ENCODE measurements at regions not wholly inside any gene's neighbourhood (a gene's known extent, or its start where the extent isn't known, plus 50 kb on each side); places are given as distances from the start of the nearest gene placed in this dataset.

- no peaks in the 10 kb centered on the region for H3K79me2 ChIP-seq (ENCODE audit: insufficient read depth, low read length)
- ChIA-PET POLR2A (no interaction called here), RAD21 (ENCODE audit: low non-redundant PET in 1 of 2, low total read pairs in 2 of 2, uncharacterized antibody in 2 of 2, unreplicated experiment in 2 of 2) (interaction anchor here in 1 of 2 experiments (0.8 kb wide), 1 partner anchor 11 kb away, joined by 3 read pairs; no protein-coding TSS in a partner anchor), CTCF (no interaction called here)
- no peak overlapping the region for H2AFZ ChIP-seq (ENCODE audit: low read depth, low read length, poor library complexity, severe bottlenecking)
- H3K36me3 ChIP-seq (ENCODE audit: control insufficient read depth in 1 of 2, insufficient read depth in 2 of 2, low read length in 2 of 2) = no peaks in the 10 kb centered on the region
- H3K9ac ChIP-seq (ENCODE audit: low read length) = no peak overlapping the region
- no peaks in the 10 kb centered on the region for H4K20me1 ChIP-seq (ENCODE audit: insufficient read depth)
- H3K27ac ChIP-seq (ENCODE audit: low read depth, low read length) = no peak overlapping the region
- no peaks in the 10 kb centered on the region for H3K4me1 ChIP-seq (ENCODE audit: control insufficient read depth in 1 of 2, insufficient read depth in 2 of 2, low read length in 2 of 2)
- H3K4me3 ChIP-seq (replicated peaks in 1 of 2; ENCODE audit: low read depth in 1 of 2, low read length in 2 of 2) = no peak overlapping the region
- H3K9me3 ChIP-seq (ENCODE audit: control insufficient read depth in 1 of 2, insufficient read depth in 1 of 2, low read depth in 1 of 2, low read length in 2 of 2) = no peaks in the 10 kb centered on the region
- TF ChIP-seq ELF1 (IDR thresholded peaks at IDR 0.05; ENCODE audit: borderline replicate concordance, low read depth) (no peak), MAX (IDR thresholded peaks at IDR 0.05) (no peak), EZH2 (IDR thresholded peaks at IDR 0.05) (no peak), CTCF (IDR thresholded peaks at IDR 0.05 in 2 of 3, conservative IDR thresholded peaks at IDR 0.05 in 1 of 3; ENCODE audit: borderline replicate concordance in 1 of 3, insufficient read depth in 1 of 3, low read depth in 2 of 3, low read length in 2 of 3) (no peak), SRF (IDR thresholded peaks at IDR 0.05; ENCODE audit: low read depth) (no peak), SP1 (IDR thresholded peaks at IDR 0.05; ENCODE audit: low read depth) (no peak), RAD21 (IDR thresholded peaks at IDR 0.05; ENCODE audit: low read depth) (no peak), JUND (IDR thresholded peaks at IDR 0.05) (no peak), ZNF274 (IDR thresholded peaks at IDR 0.05; ENCODE audit: low read depth, low read length) (no peak), POLR2AphosphoS5 (IDR thresholded peaks at IDR 0.05; ENCODE audit: low read depth, low read length) (no peak)
- TF ChIP-seq, protein P1, sequence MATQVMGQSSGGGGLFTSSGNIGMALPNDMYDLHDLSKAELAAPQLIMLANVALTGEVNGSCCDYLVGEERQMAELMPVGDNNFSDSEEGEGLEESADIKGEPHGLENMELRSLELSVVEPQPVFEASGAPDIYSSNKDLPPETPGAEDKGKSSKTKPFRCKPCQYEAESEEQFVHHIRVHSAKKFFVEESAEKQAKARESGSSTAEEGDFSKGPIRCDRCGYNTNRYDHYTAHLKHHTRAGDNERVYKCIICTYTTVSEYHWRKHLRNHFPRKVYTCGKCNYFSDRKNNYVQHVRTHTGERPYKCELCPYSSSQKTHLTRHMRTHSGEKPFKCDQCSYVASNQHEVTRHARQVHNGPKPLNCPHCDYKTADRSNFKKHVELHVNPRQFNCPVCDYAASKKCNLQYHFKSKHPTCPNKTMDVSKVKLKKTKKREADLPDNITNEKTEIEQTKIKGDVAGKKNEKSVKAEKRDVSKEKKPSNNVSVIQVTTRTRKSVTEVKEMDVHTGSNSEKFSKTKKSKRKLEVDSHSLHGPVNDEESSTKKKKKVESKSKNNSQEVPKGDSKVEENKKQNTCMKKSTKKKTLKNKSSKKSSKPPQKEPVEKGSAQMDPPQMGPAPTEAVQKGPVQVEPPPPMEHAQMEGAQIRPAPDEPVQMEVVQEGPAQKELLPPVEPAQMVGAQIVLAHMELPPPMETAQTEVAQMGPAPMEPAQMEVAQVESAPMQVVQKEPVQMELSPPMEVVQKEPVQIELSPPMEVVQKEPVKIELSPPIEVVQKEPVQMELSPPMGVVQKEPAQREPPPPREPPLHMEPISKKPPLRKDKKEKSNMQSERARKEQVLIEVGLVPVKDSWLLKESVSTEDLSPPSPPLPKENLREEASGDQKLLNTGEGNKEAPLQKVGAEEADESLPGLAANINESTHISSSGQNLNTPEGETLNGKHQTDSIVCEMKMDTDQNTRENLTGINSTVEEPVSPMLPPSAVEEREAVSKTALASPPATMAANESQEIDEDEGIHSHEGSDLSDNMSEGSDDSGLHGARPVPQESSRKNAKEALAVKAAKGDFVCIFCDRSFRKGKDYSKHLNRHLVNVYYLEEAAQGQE (IDR thresholded peaks at IDR 0.05; ENCODE audit: low read depth) = no peak
- BruUV-seq (replicated peaks) = no TSS peak
- no peak overlapping the region for H3K4me2 ChIP-seq (ENCODE audit: low read length)
- H3K27me3 ChIP-seq (ENCODE audit: insufficient read depth, low read length) = no peaks in the 10 kb centered on the region
- ATAC-seq = no peak
- H3K9me2 ChIP-seq (ENCODE audit: insufficient read depth) = no peaks in the 10 kb centered on the region
- DNase-seq (ENCODE audit: low read depth, low spot score) = no peak
- intact Hi-C loops (cut with micrococcal nuclease) = no loop called here
Observed at GRCh38 chr1:63266857-63267256, 55.5 kb upstream of the FOXD3 start.
